CD4-positive, alpha-beta T cell treated with Interleukin-6 at 100 ng/mL for 8 hours (primary cell): ENCODE measurements at regions not wholly inside any gene's neighbourhood (a gene's known extent, or its start where the extent isn't known, plus 50 kb on each side); places are given as distances from the start of the nearest gene placed in this dataset.
A peak's percentile ranks its signal among the peaks of the same experiment; 100 is the strongest.

Experiments
- DNase-seq: peaks from one replicate; pipeline ENCODE4 v3.0.0-alpha.2; 2020; ENCODE audit warnings: mixed read lengths, low spot score

DNA sequence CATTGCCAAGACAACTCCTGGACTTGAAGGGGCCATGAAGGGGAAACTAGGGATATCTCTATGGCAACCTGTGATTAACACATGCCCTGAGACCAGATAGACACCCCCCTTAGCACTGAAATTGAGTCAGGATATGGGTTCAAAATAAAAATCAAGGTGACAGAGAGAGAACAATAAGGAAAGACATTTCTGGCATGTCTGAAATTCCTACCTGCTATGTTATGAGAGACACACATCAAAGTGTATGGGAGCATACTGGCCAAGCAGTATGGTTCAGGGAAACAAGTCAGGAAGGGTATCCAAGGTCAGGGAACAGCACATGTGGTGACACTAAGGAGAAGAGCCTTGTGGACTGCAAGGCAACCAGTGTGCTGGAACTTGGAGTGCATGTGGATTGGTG lies 388.7 kb downstream of the SHQ1 start:
- DNase-seq: no peak

DNA sequence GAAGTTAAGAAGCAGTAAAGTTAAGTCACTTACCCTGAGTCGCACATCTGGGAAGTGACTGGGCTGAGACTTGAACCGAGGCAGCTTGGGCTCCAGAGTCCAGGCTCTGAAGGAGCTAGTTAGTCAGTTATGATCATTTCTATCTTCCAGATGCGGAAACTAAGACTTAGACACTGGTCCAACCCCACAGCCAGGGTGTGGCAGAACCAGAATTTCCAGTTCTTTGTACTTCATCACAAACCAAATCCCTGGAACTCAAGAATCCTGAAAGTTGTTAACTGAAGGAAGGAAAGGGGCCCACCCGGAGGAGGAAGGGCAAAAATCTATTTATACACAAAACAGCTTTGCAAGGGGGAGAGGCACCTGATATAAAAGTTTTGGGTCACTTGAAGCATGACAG lies 389.9 kb downstream of the SHQ1 start:
- DNase-seq: no peak

DNA sequence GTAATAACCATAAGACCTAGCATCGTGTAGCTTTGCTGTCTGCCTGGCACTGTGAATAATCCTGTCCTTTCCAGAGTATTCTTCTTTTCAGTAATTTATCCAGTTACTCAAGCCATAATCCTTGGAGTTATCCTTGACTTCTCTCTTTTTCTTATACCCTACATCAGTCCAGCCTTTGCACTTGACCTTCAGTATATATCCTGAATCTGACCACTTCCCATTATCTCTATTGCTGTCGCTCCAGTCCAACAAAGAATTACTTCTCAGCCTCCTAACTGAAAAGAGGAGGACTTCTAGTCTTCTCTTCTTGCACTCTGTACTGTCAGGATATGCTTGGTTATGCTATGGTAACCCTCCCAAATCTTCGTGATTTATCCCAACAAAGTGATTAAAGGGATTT lies 393.8 kb downstream of the SHQ1 start:
- DNase-seq: no peak

DNA sequence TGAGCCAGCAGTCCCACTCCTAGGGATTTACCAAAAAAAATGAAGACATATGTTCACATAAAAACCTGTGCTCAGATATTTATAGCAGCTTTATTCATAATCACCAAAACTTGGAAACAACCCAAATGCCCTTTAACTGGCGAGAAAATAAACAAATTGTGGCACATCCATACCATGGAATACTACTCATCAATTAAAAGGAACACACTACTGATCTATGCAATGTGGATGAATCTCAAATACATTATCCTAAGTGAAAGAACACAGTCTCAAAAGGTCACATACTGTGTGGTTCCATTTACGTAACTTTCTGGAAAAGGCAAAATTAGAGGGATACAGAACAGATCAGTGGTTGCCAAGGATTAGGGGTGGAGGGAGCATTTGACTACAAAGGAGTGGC lies 394.5 kb downstream of the SHQ1 start:
- DNase-seq: no peak

DNA sequence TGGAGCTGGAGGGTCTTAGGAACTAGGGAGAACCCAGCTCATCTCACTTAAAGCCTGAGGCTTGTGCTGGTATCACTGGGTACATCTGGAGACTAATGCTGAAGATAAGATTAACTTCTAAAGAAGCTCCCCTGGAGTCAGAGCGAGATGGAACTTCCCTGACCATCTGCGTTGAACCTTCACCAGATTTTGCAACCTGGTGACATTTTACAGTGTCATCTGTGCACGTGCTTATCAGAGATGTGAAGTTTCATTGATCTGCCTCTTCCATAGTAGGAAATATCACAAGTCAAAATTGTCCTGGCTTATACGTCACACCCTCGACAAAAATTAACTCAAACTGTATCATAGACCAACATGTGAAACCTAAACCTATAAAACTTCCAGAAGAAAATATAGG lies 395.5 kb downstream of the SHQ1 start:
- DNase-seq: no peak

DNA sequence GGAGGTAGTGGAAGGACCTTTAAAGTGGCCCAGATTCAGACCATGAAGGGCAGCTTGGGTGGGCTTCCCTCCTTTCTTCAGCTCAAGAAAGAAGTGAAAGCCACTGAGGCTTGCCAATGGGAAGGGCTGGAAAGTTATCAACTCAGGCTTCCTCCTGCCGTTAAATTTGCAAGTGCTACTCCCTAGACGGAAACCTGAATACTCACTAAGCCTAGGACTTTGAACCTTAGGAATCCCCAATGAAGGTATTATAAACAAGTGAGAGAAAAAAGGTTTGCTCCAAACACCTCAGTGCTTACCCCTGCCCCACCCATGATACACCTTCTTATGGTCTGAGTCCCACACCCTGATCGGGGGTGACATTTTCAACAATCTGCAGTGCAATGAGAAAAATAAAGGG lies 396.4 kb downstream of the SHQ1 start:
- no peak for DNase-seq

DNA sequence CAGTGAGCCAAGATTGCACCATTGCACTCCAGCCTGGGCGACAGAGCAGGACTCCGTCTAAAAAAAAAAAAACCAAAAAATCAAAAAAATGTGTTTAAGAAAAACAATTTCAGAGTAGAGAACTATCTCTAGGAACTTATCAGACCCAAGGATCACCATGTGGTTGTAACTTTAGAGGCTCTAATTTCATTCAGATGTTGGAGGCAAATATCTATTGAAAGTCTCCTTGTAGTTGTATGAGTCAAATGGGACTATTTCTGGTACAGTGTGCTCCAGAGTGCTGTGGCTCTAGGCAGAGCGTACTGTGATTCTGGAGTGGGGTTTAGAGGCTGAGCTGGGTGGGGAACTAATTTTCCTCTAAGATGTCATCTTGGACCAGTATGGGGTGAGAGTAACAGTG lies 398.7 kb downstream of the SHQ1 start:
- no peak for DNase-seq

DNA sequence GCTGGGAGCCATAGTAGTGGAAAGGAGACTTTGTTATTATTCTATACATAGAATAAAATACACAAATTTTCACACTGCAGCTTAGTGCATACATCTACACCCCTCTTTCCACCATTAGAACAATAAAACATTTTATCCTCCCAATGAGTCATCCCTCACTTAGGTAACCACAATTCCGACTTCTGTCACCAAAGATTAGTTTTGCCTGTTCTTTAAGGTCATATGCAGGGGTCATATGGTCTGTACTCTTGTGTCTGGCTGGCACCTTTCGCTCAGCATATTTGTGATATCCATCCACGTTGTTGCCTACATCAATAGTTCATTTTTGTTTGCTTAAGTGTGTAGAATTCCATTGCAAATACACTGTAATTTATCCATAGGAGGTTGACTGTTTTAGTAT lies 399.4 kb downstream of the SHQ1 start:
- no peak for DNase-seq

DNA sequence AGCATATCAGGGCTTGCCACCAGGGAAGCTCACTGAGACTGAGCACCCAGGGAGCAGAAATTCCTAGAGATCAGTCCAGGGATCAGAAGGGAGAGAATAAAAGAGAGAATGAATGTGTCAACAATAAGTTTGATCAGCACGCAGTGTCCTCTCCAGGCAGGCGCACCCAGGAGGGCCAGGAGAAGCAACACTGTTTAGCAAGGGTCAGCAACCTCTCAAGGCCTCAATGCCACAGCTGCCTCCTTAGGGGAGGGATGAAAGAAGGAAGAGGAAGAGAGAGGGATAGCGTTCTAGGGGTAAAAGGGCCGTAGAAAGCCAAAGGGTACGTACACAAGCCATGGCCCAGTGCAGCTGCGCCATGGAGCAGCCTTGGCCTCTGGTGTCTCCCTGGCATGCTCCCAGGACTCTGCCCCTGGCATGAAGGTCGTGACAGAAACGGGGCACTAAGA lies 399.8 kb downstream of the SHQ1 start:
- DNase-seq: no peak

DNA sequence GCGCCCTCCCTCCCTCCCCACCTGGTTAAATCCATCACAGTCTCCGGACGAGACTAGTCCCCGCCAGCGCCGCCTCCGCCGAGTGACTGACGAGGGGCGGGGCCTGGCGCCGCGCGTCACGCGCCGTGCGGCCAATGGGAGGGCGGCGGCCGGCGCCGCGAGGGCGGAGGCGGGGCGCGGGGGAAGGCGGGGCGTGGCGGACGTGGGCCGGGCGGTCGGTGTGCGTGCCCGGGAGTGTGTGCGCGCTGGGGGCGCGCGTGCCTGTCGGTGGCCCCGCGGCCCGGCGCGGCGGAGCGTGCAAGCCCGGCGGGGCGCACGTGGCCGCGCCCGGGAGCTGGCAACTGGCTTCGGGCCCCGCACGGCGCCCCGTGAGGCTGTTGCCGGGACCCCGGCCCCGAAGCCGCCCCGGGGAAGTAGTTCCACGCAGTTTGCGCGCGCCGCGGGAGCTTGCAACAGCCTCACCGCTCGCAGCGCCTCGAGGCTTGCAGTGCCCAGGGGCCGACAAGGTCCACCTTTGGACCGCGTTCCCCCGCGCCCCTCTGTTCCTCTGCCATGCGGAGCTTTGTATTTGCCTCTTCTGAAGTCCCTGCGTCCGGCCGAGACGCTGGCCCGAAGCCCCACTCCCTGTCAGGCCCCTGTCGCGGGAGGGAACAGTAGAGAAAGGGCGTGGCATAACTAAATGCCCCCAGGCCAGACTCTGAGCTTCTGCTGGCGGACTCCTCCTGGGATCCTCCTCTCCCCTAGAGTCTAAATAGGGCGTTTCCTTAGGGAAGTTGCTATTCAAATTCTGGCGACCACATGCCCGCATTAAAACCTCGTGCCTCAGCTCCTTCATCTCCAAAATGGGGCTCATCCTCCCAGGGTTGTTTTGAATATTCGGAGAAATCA lies 400.9 kb downstream of the SHQ1 start:
- DNase-seq: peak; percentile 92

DNA sequence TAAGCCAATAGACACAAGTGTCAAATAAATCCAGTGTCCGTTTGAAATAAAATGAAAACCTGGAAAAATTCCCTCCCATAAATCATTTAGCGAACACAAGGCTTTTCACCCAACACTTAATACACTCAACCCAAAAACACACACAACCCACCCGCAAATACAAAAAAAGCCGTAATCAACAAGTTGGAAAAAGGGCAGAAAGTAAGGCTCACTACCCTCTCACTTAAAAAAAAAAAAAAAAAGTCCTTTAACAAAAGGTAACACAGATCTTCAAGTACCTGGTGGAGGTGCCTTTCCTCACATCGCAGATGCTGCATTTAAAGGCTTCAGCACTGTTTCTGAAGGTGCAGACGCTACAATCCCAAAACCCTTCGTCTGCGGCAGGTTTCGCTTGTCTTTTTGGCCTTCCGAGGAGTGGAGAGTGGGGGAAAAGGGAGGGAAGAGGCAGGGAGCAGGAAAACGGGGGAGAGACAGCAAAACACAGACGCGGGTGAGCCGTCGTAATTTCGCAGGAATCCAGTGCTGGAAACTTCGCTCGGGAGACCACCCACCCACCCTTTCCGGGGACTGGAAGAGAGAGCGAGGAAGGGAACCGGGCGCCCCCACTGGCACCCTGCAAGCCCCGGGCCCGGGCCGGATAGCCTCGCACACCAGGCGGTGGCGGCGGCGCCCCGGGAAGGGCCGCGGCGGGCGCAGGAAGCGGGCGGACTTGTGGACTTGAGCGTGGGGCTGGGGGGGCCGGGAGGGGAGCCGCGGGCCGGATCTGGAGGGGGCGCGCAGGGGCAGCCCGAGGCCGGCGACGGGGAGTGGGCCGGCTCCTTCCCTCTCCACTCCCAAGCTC lies 401.8 kb downstream of the SHQ1 start, which contains the start of gene RYBP:
TSS of gene RYBP (minus strand) at position 404 of the 841 bp plus-strand sequence.
- peak; percentile 34 for DNase-seq

DNA sequence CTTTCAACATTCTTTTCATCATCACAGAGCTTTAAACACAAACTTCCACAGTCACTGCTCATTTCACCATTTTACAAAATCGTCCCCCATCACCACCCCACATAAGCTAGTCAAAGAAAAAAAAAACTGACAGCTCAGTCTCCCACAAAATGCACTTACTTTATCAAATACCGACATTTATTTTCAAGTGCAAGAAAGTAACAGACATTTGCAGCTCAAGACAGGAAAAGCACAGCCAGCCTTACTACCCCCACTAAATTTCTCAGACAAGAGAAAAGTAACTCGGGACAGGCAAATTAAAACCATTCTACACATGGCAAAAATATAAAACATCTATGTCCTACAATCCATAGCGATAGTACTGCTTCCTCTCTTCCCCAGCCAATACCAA lies 402.4 kb downstream of the SHQ1 start:
- no peak for DNase-seq

DNA sequence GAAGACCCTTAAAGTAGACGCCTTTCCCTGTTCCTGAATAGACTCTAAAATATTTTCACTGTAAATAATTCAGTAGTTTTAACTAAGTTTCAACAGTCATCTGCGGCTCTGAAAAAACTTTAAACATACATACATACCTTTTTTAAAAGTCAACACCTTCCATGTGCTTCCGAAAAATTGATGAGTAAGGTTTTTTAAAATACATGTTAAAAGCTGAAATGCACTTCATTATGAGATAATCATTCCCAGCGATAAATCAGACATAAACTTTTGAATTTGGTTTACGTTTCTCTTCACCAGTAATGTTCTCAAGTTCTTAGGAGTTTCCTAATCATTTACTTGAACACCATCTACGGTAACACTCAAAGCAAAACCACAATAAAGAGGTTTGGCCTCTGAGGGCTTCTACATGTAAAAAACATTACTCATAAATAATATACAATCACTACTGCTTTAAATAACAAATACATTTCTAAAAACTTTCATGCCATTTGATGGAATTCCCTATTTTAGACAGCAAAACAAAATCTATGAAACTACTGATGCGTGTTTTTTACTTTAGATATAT lies 403.5 kb downstream of the SHQ1 start:
- DNase-seq: peak; percentile 41

DNA sequence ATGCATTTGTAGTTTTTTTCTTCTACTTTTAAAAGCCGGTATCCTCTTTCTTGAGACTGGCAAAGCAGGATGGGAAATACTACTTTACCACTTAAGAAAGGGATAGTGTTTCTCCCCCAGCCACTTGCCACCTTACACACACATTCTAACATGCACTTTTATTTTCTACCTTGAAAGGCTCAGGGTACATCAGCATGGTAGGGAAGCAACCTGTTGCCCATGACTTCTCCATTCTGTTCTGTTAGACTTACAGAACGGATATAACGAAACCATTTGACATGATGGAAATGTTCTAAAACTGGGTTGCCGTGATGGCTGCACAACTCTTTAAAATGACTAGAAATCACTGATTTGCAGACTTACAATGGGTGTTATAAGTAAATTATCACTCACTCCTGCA lies 405.5 kb downstream of the SHQ1 start:
- no peak for DNase-seq

DNA sequence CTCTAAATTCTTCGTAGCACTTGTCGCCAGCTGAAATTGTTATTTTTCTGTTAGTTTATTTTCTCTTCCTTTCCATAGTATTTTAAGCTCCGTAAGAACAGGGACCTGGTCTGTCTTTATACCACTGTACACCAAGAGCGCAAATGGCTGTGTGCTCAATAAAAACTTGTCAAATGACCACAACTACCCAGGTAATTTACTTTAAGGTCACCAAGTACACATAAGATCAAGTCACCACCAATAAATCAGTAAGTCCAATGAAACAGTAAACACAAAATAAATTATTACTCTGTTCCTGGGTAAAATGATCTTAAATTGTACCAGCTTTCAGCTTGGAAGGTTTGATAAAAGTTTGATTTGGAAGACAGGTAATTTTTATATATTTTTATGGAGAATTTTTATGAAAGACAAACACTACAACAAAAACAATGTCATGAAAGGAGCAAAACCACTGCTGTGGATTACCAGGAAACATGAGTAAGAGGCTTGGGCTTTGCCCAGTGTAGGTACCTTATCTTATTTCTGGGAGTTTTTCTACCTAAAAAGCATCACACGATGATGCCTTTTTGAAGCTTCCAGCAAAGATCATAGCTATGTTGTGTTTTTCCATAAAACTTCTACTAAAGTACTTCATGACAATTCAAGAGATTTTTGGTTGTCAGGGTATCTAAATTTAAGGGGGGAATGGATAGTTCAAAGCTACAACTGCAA lies 406.8 kb downstream of the SHQ1 start:
- DNase-seq: no peak

DNA sequence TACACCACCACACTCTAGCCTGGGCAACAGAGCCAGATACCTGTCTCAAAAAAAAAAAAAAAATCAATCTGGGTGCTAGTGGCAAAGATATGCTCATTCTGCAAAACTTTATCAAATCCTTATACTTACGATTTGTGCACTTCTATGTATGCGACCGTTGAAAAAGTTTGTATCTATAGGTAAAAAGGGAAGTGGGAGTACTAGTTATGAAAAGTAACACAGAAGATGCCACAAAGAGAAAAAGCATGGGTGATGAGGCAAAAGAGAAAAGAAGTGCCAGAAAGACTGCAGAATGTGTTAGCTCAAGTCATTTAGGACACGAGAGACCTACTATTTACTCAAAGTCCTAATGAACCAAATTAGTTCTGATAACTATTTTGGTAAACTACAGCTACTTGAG lies 407.8 kb downstream of the SHQ1 start:
- no peak for DNase-seq

DNA sequence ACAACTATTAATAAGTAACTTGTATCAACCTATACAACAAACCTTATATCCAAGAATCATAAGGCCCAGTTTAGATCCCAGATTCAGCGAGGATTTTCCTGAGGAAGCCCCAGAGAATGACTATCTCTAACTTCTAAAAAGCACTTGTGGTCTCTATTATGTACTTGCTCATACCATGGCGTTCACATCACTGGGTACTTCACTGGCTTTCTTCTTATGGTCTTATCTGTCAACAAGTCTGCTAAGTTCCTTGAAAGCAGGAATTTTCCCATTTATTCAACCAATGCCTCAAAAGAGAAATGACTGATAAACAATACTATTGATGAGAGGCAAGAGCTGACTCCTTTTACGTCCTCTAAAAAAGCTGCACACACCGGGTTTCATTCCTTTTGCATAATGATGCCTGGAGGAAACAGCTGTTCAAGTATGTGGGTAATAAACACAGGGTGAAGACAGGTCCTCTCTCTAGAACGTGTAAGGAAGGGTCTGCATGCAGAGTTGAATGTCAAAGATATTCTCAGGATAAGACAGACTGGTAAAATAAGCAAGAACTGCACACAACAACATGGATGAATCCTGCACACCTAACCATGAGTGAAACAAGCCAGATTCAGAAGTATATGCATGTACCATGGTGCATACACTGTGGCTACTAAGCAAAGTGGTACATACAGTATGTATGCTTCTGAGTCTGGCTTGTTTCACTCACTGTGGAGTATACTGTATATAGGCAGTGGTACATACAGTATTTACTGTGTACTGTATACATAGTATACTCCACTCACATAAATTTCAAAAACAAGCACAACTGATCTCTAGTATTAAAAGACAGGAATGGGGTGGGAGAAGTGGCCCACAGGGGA lies 408.7 kb downstream of the SHQ1 start:
- DNase-seq: no peak

DNA sequence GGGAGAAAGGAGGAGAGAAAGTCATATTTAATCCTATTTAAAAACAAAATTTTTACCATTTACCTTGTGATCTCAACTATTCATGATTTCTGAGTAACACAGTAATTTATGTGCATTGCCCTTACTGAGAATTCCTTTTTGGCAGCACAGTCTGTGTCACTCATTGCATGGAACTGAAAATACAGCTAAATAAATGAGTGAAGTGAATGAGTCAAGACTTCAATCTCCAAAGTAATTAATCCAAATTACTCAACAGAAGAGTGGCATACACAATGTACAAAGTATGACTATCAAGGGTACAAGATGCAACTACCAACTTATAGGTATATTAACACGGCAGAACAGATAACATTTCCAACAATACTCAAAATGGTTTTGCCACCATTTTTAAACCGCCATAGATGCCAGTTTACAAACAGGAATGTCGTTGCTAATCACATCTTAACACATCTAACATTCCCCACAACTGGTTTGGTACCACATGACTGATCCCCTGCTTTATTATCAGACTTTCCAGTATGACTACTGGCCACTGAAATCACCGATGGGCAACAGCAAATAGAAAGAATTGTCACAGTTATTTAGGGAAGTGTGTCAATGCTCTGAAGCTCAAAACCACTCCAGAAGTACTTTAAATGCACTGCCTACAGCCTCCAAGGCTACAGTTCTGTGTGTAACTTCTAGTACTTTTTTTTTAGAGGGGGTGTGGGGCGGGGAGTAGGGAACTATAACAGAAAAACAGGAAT lies 410.4 kb downstream of the SHQ1 start:
- no peak for DNase-seq

DNA sequence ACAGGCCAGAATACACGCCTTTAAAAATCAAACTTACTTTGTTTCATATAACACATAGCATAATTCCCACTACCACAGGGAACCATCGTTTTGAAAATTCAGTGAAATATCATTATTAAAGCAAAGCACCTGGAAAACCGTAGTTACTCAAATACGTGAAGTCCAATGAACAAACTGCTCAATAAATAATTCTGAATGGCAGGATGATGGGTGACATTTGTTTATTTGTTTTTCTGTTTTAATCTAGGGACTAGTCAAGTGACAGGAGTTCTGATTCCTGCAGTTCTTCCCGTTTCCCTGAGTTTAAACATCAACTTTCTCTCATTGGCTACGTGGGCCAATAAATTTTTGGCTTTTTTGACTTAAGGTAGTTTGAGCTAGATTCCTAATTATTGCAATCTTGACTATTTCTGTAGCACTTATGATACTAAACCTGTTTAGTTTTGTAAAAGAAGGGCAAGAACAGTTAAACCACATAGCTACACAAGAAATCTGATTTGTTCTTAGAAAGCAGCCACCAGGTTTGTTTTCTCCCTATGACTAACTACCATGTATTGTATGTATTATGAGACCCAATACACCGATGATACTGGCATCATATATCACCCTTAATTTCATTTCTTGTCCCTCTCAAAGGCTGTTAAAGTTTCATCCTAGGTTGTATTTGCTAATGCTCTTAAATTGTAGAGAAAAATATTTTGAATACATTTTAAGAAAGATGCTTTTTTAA lies 411.2 kb downstream of the SHQ1 start:
- no peak for DNase-seq

DNA sequence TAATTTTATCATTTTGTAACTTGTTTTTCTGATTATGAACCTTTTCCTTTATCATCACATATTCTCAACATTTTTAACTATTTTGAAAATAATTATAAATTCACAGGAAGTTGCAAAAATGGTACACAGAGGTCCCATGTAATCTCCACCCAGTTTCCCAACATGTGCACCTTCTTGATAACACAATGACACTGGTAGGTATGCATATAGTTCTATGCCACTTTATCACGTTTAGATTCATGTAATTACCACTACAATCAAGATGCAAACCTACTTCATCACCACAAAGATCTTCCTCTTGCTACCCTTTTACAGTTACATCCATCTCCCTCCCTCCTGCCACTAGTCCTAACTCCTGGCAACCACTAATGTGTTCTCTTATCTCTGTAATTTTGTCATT lies 413.9 kb downstream of the SHQ1 start:
- DNase-seq: no peak
